WTC11 (cell line): ENCODE measurements at regions not wholly inside any gene's neighbourhood (a gene's known extent, or its start where the extent isn't known, plus 50 kb on each side); places are given as distances from the start of the nearest gene placed in this dataset.

Experiments
- ATAC-seq: fragments of 200-7000 bp; cut with Tn5 transposase; 2 replicates; pipeline ENCODE4 v1.10.0; 2021; ENCODE audit warnings: mild to moderate bottlenecking, moderate library complexity
- CTCF ChIA-PET: fragments of 300-600 bp; sonication (Branson Sonifier 250); formaldehyde crosslinking; loops from one replicate; lab custom pipeline; 2021; ENCODE audit warnings: antibody characterized with exemption; lab: Charles Lee
- POLR2A ChIA-PET: fragments of 350-600 bp; sonication (Branson Sonifier 250); formaldehyde crosslinking; loops from one replicate; lab custom pipeline; 2021; ENCODE audit warnings: antibody characterized with exemption; lab: Charles Lee
- DNase-seq: peaks from one replicate; pipeline ENCODE4 v3.0.0; 2021; ENCODE audit warnings: low spot score
- H3K27ac Mint-ChIP-seq: 2 replicates; pipeline ENCODE4 v1.8.0; 2021; ENCODE audit warnings: mixed read lengths
- H3K27me3 Mint-ChIP-seq: 2 replicates; pipeline ENCODE4 v1.8.0; 2021; ENCODE audit warnings: low read depth, mild to moderate bottlenecking, moderate library complexity, mixed read lengths
- H3K36me3 Mint-ChIP-seq: 2 replicates; pipeline ENCODE4 v1.8.0; 2021; ENCODE audit warnings: mixed read lengths
- H3K4me1 Mint-ChIP-seq: 2 replicates; pipeline ENCODE4 v1.8.0; 2022; ENCODE audit warnings: mixed read lengths
- H3K4me3 Mint-ChIP-seq: 2 replicates; pipeline ENCODE4 v1.8.0; 2021; ENCODE audit warnings: mild to moderate bottlenecking, moderate library complexity, mixed read lengths
- H3K9me3 Mint-ChIP-seq: 2 replicates; pipeline ENCODE4 v1.8.0; 2021; ENCODE audit warnings: mixed read lengths
- ARID4B ChIP-seq: sonication (generic); formaldehyde crosslinking; IDR thresholded peaks from 2 replicates; pipeline ENCODE4 v1.8.0; 2023; ENCODE audit warnings: missing genetic modification reagents, mild to moderate bottlenecking, borderline replicate concordance
- CBFB ChIP-seq: sonication (generic); formaldehyde crosslinking; IDR thresholded peaks from 2 replicates; pipeline ENCODE4 v1.8.1; 2022; ENCODE audit warnings: mild to moderate bottlenecking, low read depth, missing genetic modification reagents
- CDX4 ChIP-seq: fragments of 250-450 bp; sonication (Bioruptor Pico); IDR thresholded peaks from 2 replicates; pipeline ENCODE4 v1.9.0; 2021; ENCODE audit warnings: moderate library complexity, mild to moderate bottlenecking, inconsistent platforms, borderline replicate concordance
- CREM ChIP-seq: sonication (generic); formaldehyde crosslinking; IDR thresholded peaks from 2 replicates; pipeline ENCODE4 v1.8.1; 2022; ENCODE audit warnings: mild to moderate bottlenecking, missing genetic modification reagents, moderate library complexity
- E2F5 ChIP-seq: sonication (generic); formaldehyde crosslinking; IDR thresholded peaks from 2 replicates; pipeline ENCODE4 v1.8.1; 2022; ENCODE audit warnings: mild to moderate bottlenecking, moderate library complexity, missing genetic modification reagents
- ELF4 ChIP-seq: sonication (generic); formaldehyde crosslinking; IDR thresholded peaks from 2 replicates; pipeline ENCODE4 v1.8.1; 2022; ENCODE audit warnings: low read depth, mild to moderate bottlenecking, moderate library complexity, missing genetic modification reagents
- EMX1 ChIP-seq: fragments of 250-450 bp; sonication (Bioruptor Pico); IDR thresholded peaks from 2 replicates; pipeline ENCODE4 v1.8.0; 2021; ENCODE audit warnings: mild to moderate bottlenecking
- FOXJ3 ChIP-seq: sonication (generic); formaldehyde crosslinking; IDR thresholded peaks from 2 replicates; pipeline ENCODE4 v1.9.0; 2021; ENCODE audit warnings: missing genetic modification reagents, mild to moderate bottlenecking, borderline replicate concordance
- GABPB1 ChIP-seq: sonication (generic); formaldehyde crosslinking; IDR thresholded peaks from 2 replicates; pipeline ENCODE4 v1.8.1; 2023; ENCODE audit warnings: mild to moderate bottlenecking, missing genetic modification reagents
- JAZF1 ChIP-seq: fragments of 250-450 bp; sonication (Bioruptor Pico); IDR thresholded peaks from 2 replicates; pipeline ENCODE4 v1.9.0; 2021; ENCODE audit warnings: moderate library complexity, mild to moderate bottlenecking, inconsistent platforms
- NR3C1 ChIP-seq: sonication (generic); formaldehyde crosslinking; conservative IDR thresholded peaks from 2 replicates; pipeline ENCODE4 v1.8.1; 2023; ENCODE audit warnings: low read depth, mild to moderate bottlenecking, missing genetic modification reagents
- PRRX2 ChIP-seq: fragments of 250-450 bp; sonication (Bioruptor Pico); IDR thresholded peaks from 2 replicates; pipeline ENCODE4 v1.8.0; 2021; ENCODE audit warnings: mild to moderate bottlenecking
- RORB ChIP-seq: fragments of 250-450 bp; sonication (Bioruptor Pico); IDR thresholded peaks from 2 replicates; pipeline ENCODE4 v1.9.0; 2021; ENCODE audit warnings: mild to moderate bottlenecking
- STAT6 ChIP-seq: sonication (generic); formaldehyde crosslinking; conservative IDR thresholded peaks from 2 replicates; pipeline ENCODE4 v1.8.1; 2023; ENCODE audit warnings: mild to moderate bottlenecking, low read depth, missing genetic modification reagents, moderate library complexity

GRCh38 chr2:52536929-52537460, 1230.6 kb upstream of the CHAC2 start:
- no peaks in the 10 kb centered on the region for H3K9me3 Mint-ChIP-seq
- no peak for ATAC-seq
- no peaks in the 10 kb centered on the region for H3K27me3 Mint-ChIP-seq
- H3K4me3 Mint-ChIP-seq = no peak overlapping the region
- DNase-seq = no peak
- peaks cover 3% of the 10 kb centered on the region; the same call in 1 of the 2 replicates for H3K4me1 Mint-ChIP-seq
- H3K36me3 Mint-ChIP-seq = no peaks in the 10 kb centered on the region
- POLR2A ChIA-PET = no interaction called here
- TF ChIP-seq CDX4 (CRISPR knock-in tag) = no peak
- no peak for TF ChIP-seq NR3C1
- TF ChIP-seq E2F5 (CRISPR knock-in tag) = no peak
- no peak for TF ChIP-seq GABPB1
- TF ChIP-seq CREM = no peak
- TF ChIP-seq CBFB = no peak
- TF ChIP-seq ELF4 (CRISPR knock-in tag) = no peak
- TF ChIP-seq JAZF1 (CRISPR knock-in tag) = no peak
- TF ChIP-seq EMX1 = no peak
- no peak for TF ChIP-seq FOXJ3
- TF ChIP-seq STAT6 (CRISPR knock-in tag) = no peak
- no peak for TF ChIP-seq PRRX2 (CRISPR knock-in tag)
- TF ChIP-seq RORB (CRISPR knock-in tag) = no peak
- no peak overlapping the region for H3K27ac Mint-ChIP-seq
- CTCF ChIA-PET = no interaction called here

- CTCF ChIA-PET = no interaction called here
- Mint-ChIP-seq H3K4me3 (no peak overlapping the region), H3K36me3 (no peaks in the 10 kb centered on the region)
These were observed 1234.6 kb upstream of the CHAC2 start for GRCh38 chr2:52532956-52533355.

More at GRCh38 chr2:52532956-52533355, 1234.6 kb upstream of the CHAC2 start:
- Mint-ChIP-seq H3K4me1 (no peaks in the 10 kb centered on the region), H3K27ac (no peak overlapping the region), H3K27me3 (no peaks in the 10 kb centered on the region), H3K9me3 (no peaks in the 10 kb centered on the region)
- no peak for TF ChIP-seq ARID4B (CRISPR knock-in tag)
- no peak for ATAC-seq
- POLR2A ChIA-PET = no interaction called here
- no peak for DNase-seq
